ENCODE measurements at regions not wholly inside any gene's neighbourhood (a gene's known extent, or its start where the extent isn't known, plus 50 kb on each side); places are given as distances from the start of the nearest gene placed in this dataset.
A peak's percentile ranks its signal among the peaks of the same experiment; 100 is the strongest.

- Histone ChIP-seq H2BK120ac (replicated peaks; ENCODE audit: low read depth, low read length) (no peak overlapping the region), H3K36me3 (ENCODE audit: control insufficient read depth in 2 of 4, insufficient read depth in 4 of 4, low read length in 3 of 4) (no peaks in the 10 kb centered on the region), H3K79me2 (ENCODE audit: control insufficient read depth in 1 of 2, insufficient read depth in 2 of 2, low read length in 2 of 2) (no peaks in the 10 kb centered on the region), H3K56ac (replicated peaks; ENCODE audit: insufficient read length, low read depth, low read length) (no peak overlapping the region), H3K4ac (replicated peaks; ENCODE audit: insufficient read length, low read depth, low read length) (no peak overlapping the region), H3K27ac (ENCODE audit: low read depth, low read length) (no peak overlapping the region), H4K8ac (ENCODE audit: extremely low read depth, insufficient read depth, low read length) (no peak overlapping the region), H2AFZ (ENCODE audit: low read length) (no peak overlapping the region), H2BK5ac (ENCODE audit: low read depth, low read length) (no peak overlapping the region; the same call in 1 of the 2 replicates), H3K23me2 (ENCODE audit: low read depth, low read length) (peaks cover 4% of the 10 kb centered on the region; the same call in 1 of the 2 replicates), H3K23ac (ENCODE audit: insufficient read length) (no peak overlapping the region), H2BK20ac (ENCODE audit: low read length) (0 out of 2 replicates have a peak overlapping the region, but pooled peaks have one; percentile 32), H3K18ac (ENCODE audit: extremely low read depth, low read length) (no peak overlapping the region), H3K4me2 (ENCODE audit: insufficient read depth in 1 of 2, low read depth in 2 of 2, low read length in 2 of 2) (no peak overlapping the region), H3K4me3 (ENCODE audit: extremely low read depth in 1 of 4, insufficient read depth in 2 of 4, low read depth in 3 of 4, low read length in 4 of 4) (no peak overlapping the region), H3K4me1 (replicated peaks in 1 of 4; ENCODE audit: control insufficient read depth in 3 of 4, insufficient read depth in 4 of 4, low read length in 3 of 4) (peaks cover 5 to 18% (median 14%) of the 10 kb centered on the region in 4 experiments), H3K27me3 (replicated peaks in 1 of 4; ENCODE audit: control insufficient read depth in 3 of 4, extremely low read depth in 1 of 4, insufficient read depth in 3 of 4, low read length in 3 of 4) (peaks cover 0 to 13% (median 9%) of the 10 kb centered on the region in 4 experiments; a peak in 4 of 7 replicates), H2BK15ac (ENCODE audit: low read length) (peak overlapping the region; percentile 61; the same call in 1 of the 2 replicates), H4K20me1 (replicated peaks in 1 of 2; ENCODE audit: control insufficient read depth in 1 of 2, insufficient read depth in 2 of 2, low read length in 2 of 2) (no peaks in the 10 kb centered on the region), H2AK5ac (ENCODE audit: low read depth, low read length) (no peak overlapping the region), H3K79me1 (ENCODE audit: low read depth, low read length) (no peaks in the 10 kb centered on the region), H2BK12ac (ENCODE audit: low read depth, low read length) (0 out of 2 replicates have a peak overlapping the region, but pooled peaks have one; percentile 60), H3K14ac (ENCODE audit: insufficient read length) (no peak overlapping the region), H3K9me3 (ENCODE audit: insufficient read depth in 2 of 2, low read depth in 1 of 2, low read length in 1 of 2) (no peaks in the 10 kb centered on the region), H3K9ac (replicated peaks in 1 of 4; ENCODE audit: extremely low read depth in 1 of 4, low read depth in 3 of 4, low read length in 3 of 4) (no peak overlapping the region), H4K5ac (ENCODE audit: insufficient read length, low read depth, low read length) (no peak overlapping the region), H4K91ac (replicated peaks; ENCODE audit: insufficient read length, low read length) (peak overlapping the region; percentile 61)
- DNase-seq (ENCODE audit: low read depth in 1 of 2, low spot score in 2 of 2) (no peak), FAIRE-seq (no peak)
- WGBS, 2 experiments (ENCODE audit: extremely low coverage in 1 of 2, insufficient coverage in 1 of 2, insufficient read length in 1 of 2, insufficient replicate concordance in 2 of 2, low coverage in 1 of 2, low lambda C conversion rate in 2 of 2, missing lambda C conversion rate in 1 of 2): 85% methylated on average over 9 of the region's 9 CpGs; no CpG with 5 or more reads in 1 of the 2 experiments
- CTCF ChIA-PET (ENCODE audit: partially characterized antibody): interaction anchor here (0.7 to 1.5 kb wide), 3 partner anchors 23 to 114 kb away, joined by 3 read pairs; no protein-coding TSS in a partner anchor
- POLR2A ChIA-PET (ENCODE audit: partially characterized antibody): interaction anchor here (1.3 kb wide), 1 partner anchor 46 kb away, joined by 5 read pairs; no protein-coding TSS in a partner anchor
- peak; percentile 97 for TF ChIP-seq TEAD4 (IDR thresholded peaks at IDR 0.05; ENCODE audit: low read depth, low read length)
- TF ChIP-seq JUN (IDR thresholded peaks at IDR 0.05; ENCODE audit: low read depth, low read length): no peak
- no peak for TF ChIP-seq GTF2F1 (IDR thresholded peaks at IDR 0.05; ENCODE audit: borderline replicate concordance, low read depth, low read length)
- TF ChIP-seq E2F6 (IDR thresholded peaks at IDR 0.05): peak; percentile 71; the same call in 1 of the 2 replicates
- no peak for TF ChIP-seq CHD1 (IDR thresholded peaks at IDR 0.05; ENCODE audit: low read depth, low read length)
- TF ChIP-seq KDM1A (IDR thresholded peaks at IDR 0.05; ENCODE audit: borderline replicate concordance, low read length): peak; percentile 91
- TF ChIP-seq HDAC2 (IDR thresholded peaks at IDR 0.05; ENCODE audit: borderline replicate concordance in 1 of 2, low read depth in 2 of 2, low read length in 2 of 2): 0 out of 4 replicates have a peak, but pooled peaks of 1 of the 2 experiments have one; percentile 71
- TF ChIP-seq KDM4A (IDR thresholded peaks at IDR 0.05; ENCODE audit: low read depth, low read length, severe bottlenecking): no peak
- TF ChIP-seq POLR2A (IDR thresholded peaks at IDR 0.05; ENCODE audit: control extremely low read depth in 1 of 2, low read depth in 2 of 2, low read length in 2 of 2): no peak
- TF ChIP-seq BRCA1 (IDR thresholded peaks at IDR 0.05; ENCODE audit: low read depth, low read length): no peak
- TF ChIP-seq POU5F1 (IDR thresholded peaks at IDR 0.05; ENCODE audit: low read depth, low read length): no peak
Measured at GRCh38 chr9:129380961-129381401, 202.9 kb upstream of the IER5L start.
